IPS DF 6.9 (cell line): ENCODE measurements at regions not wholly inside any gene's neighbourhood (a gene's known extent, or its start where the extent isn't known, plus 50 kb on each side); places are given as distances from the start of the nearest gene placed in this dataset.
"Not testable (repeated sequence)": the region's sequence is repeated elsewhere in the genome, so short reads cannot be mapped to it uniquely, and the experiment has no call there.

Source experiments
- DNase-seq: peaks from one replicate; pipeline ENCODE4 v3.0.0-alpha.2; 2013; ENCODE audit warnings: low read depth, low spot score
- H3K27ac ChIP-seq: one replicate; pipeline ENCODE4 v1.5.1; 2013; ENCODE audit warnings: low read length, control low read depth
- H3K27me3 ChIP-seq: 2 replicates; pipeline ENCODE4 v1.6.1; 2013; ENCODE audit warnings: mild to moderate bottlenecking, low read length; ENCODE audit not compliant: control insufficient read depth, insufficient read depth
- H3K36me3 ChIP-seq: 2 replicates; pipeline ENCODE4 v1.6.1; 2013; ENCODE audit warnings: low read length; ENCODE audit not compliant: control insufficient read depth, insufficient read depth
- H3K4me1 ChIP-seq: 2 replicates; pipeline ENCODE4 v1.6.1; 2013; ENCODE audit warnings: low read length; ENCODE audit not compliant: control insufficient read depth, insufficient read depth
- H3K4me3 ChIP-seq: 2 replicates; pipeline ENCODE4 v1.5.1; 2013; ENCODE audit warnings: mild to moderate bottlenecking, low read length
- H3K9me3 ChIP-seq: 2 replicates; pipeline ENCODE4 v1.6.1; 2013; ENCODE audit warnings: low read length, inconsistent platforms; ENCODE audit not compliant: control insufficient read depth, insufficient read depth
- whole genome bisulfite sequencing: extraction: QIAGEN DNeasy Blood & Tissue Kit; methylation state at CpG from one replicate; pipeline ENCODE4 v1.1.7; 2013; ENCODE audit warnings: mixed read lengths, missing lambda C conversion rate; ENCODE audit not compliant: insufficient read length, insufficient coverage; 5-methylcytosine and 5-hydroxymethylcytosine counted together

- H3K9me3 ChIP-seq: no peaks in the 10 kb centered on the region
- no peak for DNase-seq
- 0 out of 2 replicates have a peak, but pooled peaks cover 2% of the 10 kb centered on the region for H3K27me3 ChIP-seq
- WGBS: no CpG with 5 or more reads among the region's 22 CpGs
- peaks cover 4% of the 10 kb centered on the region for H3K4me1 ChIP-seq
- H3K27ac ChIP-seq: no peak overlapping the region
- H3K36me3 ChIP-seq: no peaks in the 10 kb centered on the region
- no peak overlapping the region for H3K4me3 ChIP-seq
Observed at GRCh38 chr11:70550456-70551195, 152.3 kb downstream of the CTTN start.

GRCh38 chr11:70551351-70552166, 153.2 kb downstream of the CTTN start:
- WGBS: no CpG with 5 or more reads among the region's 23 CpGs
- H3K36me3 ChIP-seq: no peaks in the 10 kb centered on the region
- peaks cover 1% of the 10 kb centered on the region; the same call in 1 of the 2 replicates for H3K4me1 ChIP-seq
- H3K4me3 ChIP-seq: no peak overlapping the region
- 0 out of 2 replicates have a peak, but pooled peaks cover 2% of the 10 kb centered on the region for H3K27me3 ChIP-seq
- no peak overlapping the region for H3K27ac ChIP-seq
- DNase-seq: no peak
- H3K9me3 ChIP-seq: no peaks in the 10 kb centered on the region

GRCh38 chr11:70552167-70553150, 154.1 kb downstream of the CTTN start:
- Histone ChIP-seq H3K36me3 (no peaks in the 10 kb centered on the region), H3K4me1 (no peaks in the 10 kb centered on the region; the same call in 1 of the 2 replicates), H3K27me3 (0 out of 2 replicates have a peak, but pooled peaks cover 2% of the 10 kb centered on the region), H3K27ac (no peak overlapping the region), H3K4me3 (no peak overlapping the region), H3K9me3 (no peaks in the 10 kb centered on the region)
- no CpG with 5 or more reads among the region's 34 CpGs for WGBS
- no peak for DNase-seq

GRCh38 chr11:70555078-70555477, 156.7 kb downstream of the CTTN start:
- Histone ChIP-seq H3K27me3 (0 out of 2 replicates have a peak, but pooled peaks cover 2% of the 10 kb centered on the region), H3K4me3 (no peak overlapping the region), H3K4me1 (no peaks in the 10 kb centered on the region; the same call in 1 of the 2 replicates), H3K27ac (no peak overlapping the region), H3K36me3 (no peaks in the 10 kb centered on the region), H3K9me3 (no peaks in the 10 kb centered on the region)
- no peak for DNase-seq
- WGBS: no CpG with 5 or more reads among the region's 5 CpGs

GRCh38 chr11:70556884-70557741, 158.8 kb downstream of the CTTN start:
- DNase-seq: no peak
- no peaks in the 10 kb centered on the region for H3K4me1 ChIP-seq
- no peak overlapping the region for H3K27ac ChIP-seq
- 0 out of 2 replicates have a peak, but pooled peaks cover 2% of the 10 kb centered on the region for H3K27me3 ChIP-seq
- WGBS: no CpG with 5 or more reads among the region's 8 CpGs
- H3K36me3 ChIP-seq: no peaks in the 10 kb centered on the region
- H3K9me3 ChIP-seq: no peaks in the 10 kb centered on the region
- no peak overlapping the region for H3K4me3 ChIP-seq

- no peak overlapping the region for H3K27ac ChIP-seq
- H3K9me3 ChIP-seq: no peaks in the 10 kb centered on the region
- DNase-seq: no peak
- H3K27me3 ChIP-seq: 0 out of 2 replicates have a peak, but pooled peaks cover 2% of the 10 kb centered on the region
- no CpG with 5 or more reads among the region's 27 CpGs for WGBS
- no peaks in the 10 kb centered on the region for H3K4me1 ChIP-seq
- H3K4me3 ChIP-seq: no peak overlapping the region
- H3K36me3 ChIP-seq: no peaks in the 10 kb centered on the region
Observed at GRCh38 chr11:70557742-70558485, 159.6 kb downstream of the CTTN start.

- H3K4me1 ChIP-seq: no peaks in the 10 kb centered on the region
- 0 out of 2 replicates have a peak, but pooled peaks cover 2% of the 10 kb centered on the region for H3K27me3 ChIP-seq
- 100% methylated on average over 3 of the region's 17 CpGs for WGBS
- no peak overlapping the region for H3K27ac ChIP-seq
- no peak for DNase-seq
- H3K9me3 ChIP-seq: no peaks in the 10 kb centered on the region
- no peaks in the 10 kb centered on the region for H3K36me3 ChIP-seq
- H3K4me3 ChIP-seq: no peak overlapping the region
Observed at GRCh38 chr11:70558681-70559080, 160.4 kb downstream of the CTTN start.

GRCh38 chr11:70559516-70559915, 161.2 kb downstream of the CTTN start:
- H3K4me1 ChIP-seq: no peaks in the 10 kb centered on the region
- H3K27me3 ChIP-seq: no peaks in the 10 kb centered on the region
- no peak overlapping the region for H3K4me3 ChIP-seq
- no peaks in the 10 kb centered on the region for H3K9me3 ChIP-seq
- no peaks in the 10 kb centered on the region for H3K36me3 ChIP-seq
- no CpG with 5 or more reads among the region's 10 CpGs for WGBS
- H3K27ac ChIP-seq: no peak overlapping the region
- no peak for DNase-seq

- H3K4me3 ChIP-seq, H3K4me1 ChIP-seq, H3K27me3 ChIP-seq, H3K9me3 ChIP-seq, H3K27ac ChIP-seq, H3K36me3 ChIP-seq, DNase-seq: not testable (repeated sequence)
- WGBS: no CpG with 5 or more reads among the region's 13 CpGs
Observed at GRCh38 chr11:70560621-70561020, 162.3 kb downstream of the CTTN start.
